ENCODE measurements at regions not wholly inside any gene's neighbourhood (a gene's known extent, or its start where the extent isn't known, plus 50 kb on each side); places are given as distances from the start of the nearest gene placed in this dataset.

- TF ChIP-seq EZH2 (IDR thresholded peaks at IDR 0.05; ENCODE audit: borderline replicate concordance, insufficient read depth, low read length, poor library complexity, severe bottlenecking) (no peak), RAD21 (conservative IDR thresholded peaks at IDR 0.05) (no peak), CTCF (IDR thresholded peaks at IDR 0.05; ENCODE audit: poor library complexity, severe bottlenecking) (no peak), POLR2AphosphoS5 (IDR thresholded peaks at IDR 0.05) (no peak), TAF1 (IDR thresholded peaks at IDR 0.05; ENCODE audit: low read depth) (no peak), MXI1 (conservative IDR thresholded peaks at IDR 0.05; ENCODE audit: poor library complexity, severe bottlenecking) (no peak), REST (IDR thresholded peaks at IDR 0.05; ENCODE audit: borderline replicate concordance) (no peak), SMC3 (conservative IDR thresholded peaks at IDR 0.05; ENCODE audit: poor library complexity) (no peak), EP300 (conservative IDR thresholded peaks at IDR 0.05; ENCODE audit: poor library complexity, severe bottlenecking) (no peak)
Measured at GRCh38 chr17:55965051-55965450, 188.2 kb upstream of the ANKFN1 start.
